ENCODE measurements at regions not wholly inside any gene's neighbourhood (a gene's known extent, or its start where the extent isn't known, plus 50 kb on each side); places are given as distances from the start of the nearest gene placed in this dataset.

DNA sequence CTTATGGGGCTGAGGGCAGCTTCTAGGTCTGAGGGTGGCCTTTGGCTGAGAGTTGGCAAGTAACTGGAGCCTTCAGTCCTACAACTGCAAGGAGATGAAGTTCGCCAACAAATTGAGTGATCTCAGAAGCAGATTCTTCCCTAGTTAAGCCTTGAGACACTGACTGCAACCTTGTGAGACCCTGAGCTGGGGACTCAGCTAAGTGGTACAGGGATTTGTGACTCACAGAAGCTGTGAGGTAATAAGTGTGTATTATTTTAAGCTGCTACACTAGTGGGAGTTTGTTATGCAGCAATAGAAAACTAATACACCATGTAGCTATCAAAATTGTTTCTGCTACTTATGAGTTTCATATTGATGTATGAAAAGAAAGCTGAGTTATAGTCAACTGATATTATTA lies 279.2 kb downstream of the PIK3R1 start:
- no peak overlapping the region for H3K27ac ChIP-seq (ENCODE audit: low read depth, low read length)
- H3K27me3 ChIP-seq (ENCODE audit: insufficient read depth, low read length) = no peaks in the 10 kb centered on the region
- BruUV-seq (replicated peaks) = no TSS peak
- TF ChIP-seq, protein P1, sequence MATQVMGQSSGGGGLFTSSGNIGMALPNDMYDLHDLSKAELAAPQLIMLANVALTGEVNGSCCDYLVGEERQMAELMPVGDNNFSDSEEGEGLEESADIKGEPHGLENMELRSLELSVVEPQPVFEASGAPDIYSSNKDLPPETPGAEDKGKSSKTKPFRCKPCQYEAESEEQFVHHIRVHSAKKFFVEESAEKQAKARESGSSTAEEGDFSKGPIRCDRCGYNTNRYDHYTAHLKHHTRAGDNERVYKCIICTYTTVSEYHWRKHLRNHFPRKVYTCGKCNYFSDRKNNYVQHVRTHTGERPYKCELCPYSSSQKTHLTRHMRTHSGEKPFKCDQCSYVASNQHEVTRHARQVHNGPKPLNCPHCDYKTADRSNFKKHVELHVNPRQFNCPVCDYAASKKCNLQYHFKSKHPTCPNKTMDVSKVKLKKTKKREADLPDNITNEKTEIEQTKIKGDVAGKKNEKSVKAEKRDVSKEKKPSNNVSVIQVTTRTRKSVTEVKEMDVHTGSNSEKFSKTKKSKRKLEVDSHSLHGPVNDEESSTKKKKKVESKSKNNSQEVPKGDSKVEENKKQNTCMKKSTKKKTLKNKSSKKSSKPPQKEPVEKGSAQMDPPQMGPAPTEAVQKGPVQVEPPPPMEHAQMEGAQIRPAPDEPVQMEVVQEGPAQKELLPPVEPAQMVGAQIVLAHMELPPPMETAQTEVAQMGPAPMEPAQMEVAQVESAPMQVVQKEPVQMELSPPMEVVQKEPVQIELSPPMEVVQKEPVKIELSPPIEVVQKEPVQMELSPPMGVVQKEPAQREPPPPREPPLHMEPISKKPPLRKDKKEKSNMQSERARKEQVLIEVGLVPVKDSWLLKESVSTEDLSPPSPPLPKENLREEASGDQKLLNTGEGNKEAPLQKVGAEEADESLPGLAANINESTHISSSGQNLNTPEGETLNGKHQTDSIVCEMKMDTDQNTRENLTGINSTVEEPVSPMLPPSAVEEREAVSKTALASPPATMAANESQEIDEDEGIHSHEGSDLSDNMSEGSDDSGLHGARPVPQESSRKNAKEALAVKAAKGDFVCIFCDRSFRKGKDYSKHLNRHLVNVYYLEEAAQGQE (IDR thresholded peaks at IDR 0.05; ENCODE audit: low read depth) = no peak
- no peak for TF ChIP-seq ZBTB33 (IDR thresholded peaks at IDR 0.05; ENCODE audit: extremely low read depth, insufficient replicate concordance, low read length)
- TF ChIP-seq, protein P2, sequence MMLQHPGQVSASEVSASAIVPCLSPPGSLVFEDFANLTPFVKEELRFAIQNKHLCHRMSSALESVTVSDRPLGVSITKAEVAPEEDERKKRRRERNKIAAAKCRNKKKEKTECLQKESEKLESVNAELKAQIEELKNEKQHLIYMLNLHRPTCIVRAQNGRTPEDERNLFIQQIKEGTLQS (IDR thresholded peaks at IDR 0.05) = no peak
- no peak for TF ChIP-seq SIN3A (IDR thresholded peaks at IDR 0.05; ENCODE audit: low read depth)
- no peak for TF ChIP-seq YY1 (IDR thresholded peaks at IDR 0.05; ENCODE audit: extremely low read depth, insufficient replicate concordance, low read depth, low read length)
- no peak for TF ChIP-seq ZFX (IDR thresholded peaks at IDR 0.05)
- TF ChIP-seq CBX3 (IDR thresholded peaks at IDR 0.05; ENCODE audit: low read depth) = no peak
- TF ChIP-seq EZH2 (IDR thresholded peaks at IDR 0.05) = no peak
- TF ChIP-seq ELF1 (IDR thresholded peaks at IDR 0.05; ENCODE audit: borderline replicate concordance, low read depth) = no peak
- no peak for TF ChIP-seq SRF (IDR thresholded peaks at IDR 0.05; ENCODE audit: low read depth)
- TF ChIP-seq EGR1 (IDR thresholded peaks at IDR 0.05; ENCODE audit: low read depth) = no peak
- no peak for TF ChIP-seq CEBPB (IDR thresholded peaks at IDR 0.05; ENCODE audit: low read depth)
- TF ChIP-seq CTCF (IDR thresholded peaks at IDR 0.05 in 2 of 3, conservative IDR thresholded peaks at IDR 0.05 in 1 of 3; ENCODE audit: borderline replicate concordance in 1 of 3, insufficient read depth in 1 of 3, low read depth in 2 of 3, low read length in 2 of 3) = no peak
- TF ChIP-seq RAD21 (IDR thresholded peaks at IDR 0.05; ENCODE audit: low read depth) = no peak
- TF ChIP-seq ZNF274 (IDR thresholded peaks at IDR 0.05; ENCODE audit: low read depth, low read length) = no peak
- TF ChIP-seq SP1 (IDR thresholded peaks at IDR 0.05; ENCODE audit: low read depth) = no peak
- TF ChIP-seq TCF7L2 (IDR thresholded peaks at IDR 0.05; ENCODE audit: borderline replicate concordance, extremely low read depth, insufficient read depth, insufficient read length) = no peak
- RAD21 ChIA-PET (ENCODE audit: low non-redundant PET in 1 of 2, low total read pairs in 2 of 2, uncharacterized antibody in 2 of 2, unreplicated experiment in 2 of 2) = no interaction called here
- intact Hi-C loops (cut with micrococcal nuclease) = no loop called here
- DNase-seq (ENCODE audit: low read depth, low spot score) (no peak), ATAC-seq (no peak)
- CTCF ChIA-PET = no interaction called here
- H3K9me2 ChIP-seq (ENCODE audit: insufficient read depth) = no peaks in the 10 kb centered on the region
- H4K20me1 ChIP-seq (ENCODE audit: insufficient read depth) = no peaks in the 10 kb centered on the region
- no peaks in the 10 kb centered on the region for H3K4me1 ChIP-seq (ENCODE audit: control insufficient read depth in 1 of 2, insufficient read depth in 2 of 2, low read length in 2 of 2)
- no peaks in the 10 kb centered on the region for H3K36me3 ChIP-seq (ENCODE audit: control insufficient read depth in 1 of 2, insufficient read depth in 2 of 2, low read length in 2 of 2)
- H2AFZ ChIP-seq (ENCODE audit: low read depth, low read length, poor library complexity, severe bottlenecking) = no peak overlapping the region
- no peaks in the 10 kb centered on the region for H3K79me2 ChIP-seq (ENCODE audit: insufficient read depth, low read length)
- no peak overlapping the region for H3K9ac ChIP-seq (ENCODE audit: low read length)
- POLR2A ChIA-PET = no interaction called here
- no peak overlapping the region for H3K4me3 ChIP-seq (replicated peaks in 1 of 2; ENCODE audit: low read depth in 1 of 2, low read length in 2 of 2)
- H3K4me2 ChIP-seq (ENCODE audit: low read length) = no peak overlapping the region
- peaks cover 3 to 4% of the 10 kb centered on the region in 2 experiments; a peak in 1 of 4 replicates for H3K9me3 ChIP-seq (ENCODE audit: control insufficient read depth in 1 of 2, insufficient read depth in 1 of 2, low read depth in 1 of 2, low read length in 2 of 2)

Data from HCT116 (cell line).